A673 (cell line): ENCODE measurements at regions not wholly inside any gene's neighbourhood (a gene's known extent, or its start where the extent isn't known, plus 50 kb on each side); places are given as distances from the start of the nearest gene placed in this dataset.

ENCODE experiments used
- CTCF ChIP-seq: fragments of 300-800, 200-600 bp; sonication (generic); conservative IDR thresholded peaks from 2 replicates; pipeline ENCODE4 v1.5.1; 2017; ENCODE audit warnings: low read depth, mild to moderate bottlenecking, antibody characterized with exemption, low read length, moderate library complexity, mixed read lengths
- EZH2 ChIP-seq: fragments of 200-600 bp; sonication (generic); IDR thresholded peaks from 2 replicates; pipeline ENCODE4 v1.6.1; 2017; ENCODE audit warnings: borderline replicate concordance, low read depth, mild to moderate bottlenecking, mixed read lengths, antibody characterized with exemption, low read length; ENCODE audit not compliant: poor library complexity, severe bottlenecking

- TF ChIP-seq EZH2 (no peak), CTCF (no peak)
Measured at GRCh38 chr7:55305135-55305534, 60.0 kb upstream of the LANCL2 start.
